CD4-positive, alpha-beta T cell treated with Interleukin-21 for 1 hour (primary cell): ENCODE measurements at regions not wholly inside any gene's neighbourhood (a gene's known extent, or its start where the extent isn't known, plus 50 kb on each side); places are given as distances from the start of the nearest gene placed in this dataset.

Experiments used
- DNase-seq: peaks from one replicate; pipeline ENCODE4 v3.0.0-alpha.2; 2020

DNA sequence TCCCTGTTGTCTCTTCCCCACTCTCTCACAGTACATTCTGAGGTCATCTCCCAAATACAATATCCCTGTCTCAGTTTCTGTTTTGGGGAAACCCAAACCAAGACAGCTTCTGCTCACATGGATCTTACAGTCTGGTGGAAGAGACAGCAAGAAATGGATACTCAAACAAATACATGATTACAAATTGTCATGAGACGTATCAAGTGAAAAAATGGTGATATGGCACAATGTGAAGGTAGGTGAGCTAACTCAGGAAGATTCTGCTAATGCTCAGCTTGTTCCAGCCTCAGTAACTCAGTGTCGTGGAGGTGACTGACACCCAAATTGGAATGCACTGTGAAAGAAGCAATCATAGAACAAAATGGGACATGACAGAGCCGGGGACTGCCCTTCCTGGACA is 68.3 kb downstream of the CHST1 start:
- no peak for DNase-seq

DNA sequence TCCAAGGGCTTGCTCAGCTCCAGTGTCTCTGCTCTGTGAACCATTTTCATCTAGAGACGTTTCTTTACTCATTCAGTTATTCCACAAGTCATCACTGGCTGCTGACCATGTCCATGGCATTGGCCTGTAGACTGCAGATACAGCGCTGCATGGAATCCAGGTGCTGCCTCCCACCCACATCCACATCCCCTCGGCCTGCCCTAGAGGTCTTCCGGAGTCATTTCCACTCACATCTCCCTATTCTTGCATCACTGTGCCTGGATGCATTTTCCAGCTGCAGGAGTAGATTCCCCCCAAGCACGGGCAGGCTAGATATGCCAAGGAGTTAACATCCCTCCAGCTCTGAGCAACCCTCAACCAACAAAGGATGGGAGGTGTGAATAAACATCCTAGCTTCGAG is 68.9 kb downstream of the CHST1 start:
- no peak for DNase-seq

DNA sequence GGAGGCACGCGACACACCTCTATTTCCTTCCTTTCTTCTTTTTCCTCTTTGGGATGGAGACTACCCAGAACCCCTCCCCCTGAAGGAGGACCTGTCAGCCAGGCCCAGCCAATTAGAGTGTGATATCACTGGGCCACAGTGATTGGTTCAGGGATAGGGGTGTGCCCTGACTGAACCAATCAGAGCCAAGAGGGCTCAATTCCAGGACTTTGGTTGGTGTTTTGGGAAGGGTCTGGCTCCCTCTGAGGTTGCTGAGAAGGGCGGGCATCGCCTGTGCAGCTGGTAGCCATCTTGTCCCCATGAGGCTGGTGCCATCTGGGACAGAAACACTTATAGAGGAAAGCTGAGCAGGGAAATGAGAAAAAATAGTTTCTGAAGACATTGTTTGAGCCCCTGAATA is 71.4 kb downstream of the CHST1 start:
- DNase-seq, result no peak

DNA sequence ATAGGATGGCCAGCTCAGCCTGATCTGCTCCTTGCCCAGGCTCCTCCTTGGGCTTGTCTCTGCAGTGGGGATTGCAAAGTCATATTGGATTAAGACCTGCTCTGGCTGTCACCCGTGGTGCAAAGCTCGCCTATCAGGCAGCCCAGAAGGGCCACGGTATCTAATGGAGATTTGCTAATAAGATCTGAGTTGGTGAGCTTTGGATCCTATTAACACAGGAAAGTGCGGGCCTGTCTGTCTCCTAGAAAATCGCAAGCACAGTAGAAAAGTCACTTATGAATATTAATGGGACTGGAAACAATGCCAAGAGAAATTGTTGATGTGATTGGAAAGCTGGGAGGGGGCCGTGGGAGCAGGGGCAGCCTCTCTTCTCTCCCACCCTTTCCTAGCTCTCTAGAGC is 72.8 kb downstream of the CHST1 start:
- no peak for DNase-seq

DNA sequence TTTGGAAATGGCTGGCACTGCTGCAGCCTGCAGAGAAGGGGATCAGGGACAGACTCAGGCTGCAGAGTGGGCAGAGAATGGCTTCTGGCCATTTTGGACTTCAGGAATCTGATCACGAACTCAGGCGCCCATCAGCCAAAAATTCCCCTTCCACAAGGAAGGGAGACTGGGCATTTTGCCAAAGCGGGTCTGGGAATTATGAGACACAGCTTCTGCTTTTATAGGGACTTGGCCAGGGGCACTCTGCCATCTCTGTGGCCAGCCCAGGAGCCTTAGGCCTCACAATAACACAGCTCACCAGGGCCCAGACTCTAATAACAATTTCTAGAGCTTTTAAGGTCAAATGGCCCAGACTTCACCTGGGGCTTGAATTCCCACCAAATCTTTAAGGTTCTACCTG is 74.7 kb downstream of the CHST1 start:
- DNase-seq, result no peak

DNA sequence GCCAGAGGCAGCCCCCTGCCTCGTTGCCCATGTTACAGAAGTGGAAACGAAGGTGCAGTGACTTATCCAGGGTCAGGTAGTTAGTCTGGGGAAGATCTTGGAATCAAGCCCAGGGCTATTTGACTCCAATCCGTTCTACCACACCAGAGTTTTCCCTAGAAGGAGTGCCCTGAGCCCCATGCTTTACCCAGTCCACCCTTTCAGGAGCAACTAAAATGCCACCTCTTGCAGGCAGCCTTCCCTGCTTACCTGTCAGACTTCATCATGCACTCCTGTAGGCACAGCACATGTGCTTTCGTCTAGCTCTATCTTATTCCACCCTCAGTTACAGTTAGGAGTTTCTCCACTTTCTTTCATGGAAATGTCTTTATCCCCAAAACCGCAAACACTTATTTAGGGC is 80.2 kb downstream of the CHST1 start:
- DNase-seq, result no peak

DNA sequence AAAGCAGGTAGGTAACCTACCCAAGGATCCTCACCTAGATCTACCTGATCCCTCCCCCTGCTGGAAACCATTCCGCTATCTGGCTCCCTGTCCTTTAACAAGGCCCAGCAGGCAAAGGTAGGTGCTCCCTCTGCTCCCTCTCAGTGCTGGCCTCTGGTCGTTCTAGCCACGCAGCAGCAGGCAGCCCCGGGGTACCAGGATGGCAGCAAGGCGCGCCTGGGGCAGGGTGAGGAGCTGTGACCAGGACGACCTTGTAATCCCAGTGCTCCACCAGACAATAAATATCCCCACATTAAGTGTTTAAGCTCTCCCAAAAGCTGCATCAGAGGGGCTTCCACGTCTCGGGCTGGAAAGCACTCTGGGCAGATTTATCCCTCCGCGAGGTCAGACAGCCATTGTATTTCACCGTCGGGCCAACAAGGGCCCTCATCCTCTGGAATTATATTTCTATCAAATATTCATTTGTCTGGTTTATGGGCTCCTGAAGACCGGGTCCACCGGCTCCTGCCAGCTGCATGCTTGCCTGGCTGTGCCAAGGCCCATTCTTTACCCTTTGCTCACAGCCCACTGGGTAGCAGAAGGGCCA is 81.3 kb downstream of the CHST1 start:
- DNase-seq, result no peak

DNA sequence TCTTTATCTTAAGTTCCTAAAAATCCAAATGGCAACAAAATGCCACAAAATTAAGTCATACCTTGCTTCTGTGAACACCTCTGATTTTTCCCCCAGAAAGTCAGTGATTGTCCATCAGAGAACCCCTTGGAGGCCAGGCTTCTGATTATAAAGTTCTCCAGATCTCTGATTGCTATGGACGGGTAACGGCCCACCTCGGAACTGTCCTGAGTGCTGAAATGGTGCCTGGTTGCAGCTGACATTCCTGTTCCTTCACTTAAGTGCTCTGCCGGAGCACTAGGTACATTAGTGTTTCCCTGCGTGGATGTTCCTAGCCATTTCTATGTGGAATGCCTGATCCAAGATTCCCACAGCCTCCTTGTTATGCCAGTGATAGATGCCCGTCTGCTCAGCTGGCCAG is 85.0 kb downstream of the CHST1 start:
- no peak for DNase-seq

DNA sequence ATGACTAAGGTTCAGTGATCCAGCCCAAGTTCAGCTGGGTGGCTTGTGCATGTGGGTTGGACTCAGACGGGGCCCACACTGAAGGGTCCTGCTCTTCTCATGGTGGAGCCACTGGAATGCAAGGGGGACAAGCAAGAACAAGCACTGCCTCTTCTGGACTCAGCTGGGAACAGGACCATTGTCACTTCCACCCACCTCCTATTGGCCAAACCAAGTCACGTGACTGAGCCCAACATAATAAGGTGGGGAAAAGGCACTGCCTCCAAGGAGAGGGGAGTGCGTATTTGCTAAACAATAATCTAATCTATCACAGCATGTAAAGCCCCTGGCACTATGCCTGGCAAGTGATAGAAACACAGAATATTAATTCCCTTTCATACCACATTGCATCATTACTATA is 87.1 kb downstream of the CHST1 start:
- no peak for DNase-seq

DNA sequence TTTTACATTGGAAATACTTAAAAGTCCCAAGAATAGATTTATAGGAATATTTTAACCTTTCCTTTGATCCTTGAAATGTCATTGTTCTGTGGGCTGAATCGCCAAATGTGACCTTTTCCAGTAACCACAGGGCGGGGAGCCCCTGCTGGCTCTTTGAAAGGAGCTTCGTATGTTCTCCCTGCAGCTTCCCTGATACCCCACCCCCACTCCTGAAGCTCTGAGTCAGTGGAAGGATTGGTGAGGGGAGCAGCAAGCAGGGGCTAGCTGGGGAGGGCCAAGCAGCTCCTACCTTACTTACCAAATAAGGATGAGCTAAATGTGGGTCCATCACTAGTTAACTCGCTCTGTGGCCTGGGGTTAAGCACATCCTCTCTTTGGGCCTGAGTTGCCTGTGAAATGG is 87.7 kb downstream of the CHST1 start:
- no peak for DNase-seq

DNA sequence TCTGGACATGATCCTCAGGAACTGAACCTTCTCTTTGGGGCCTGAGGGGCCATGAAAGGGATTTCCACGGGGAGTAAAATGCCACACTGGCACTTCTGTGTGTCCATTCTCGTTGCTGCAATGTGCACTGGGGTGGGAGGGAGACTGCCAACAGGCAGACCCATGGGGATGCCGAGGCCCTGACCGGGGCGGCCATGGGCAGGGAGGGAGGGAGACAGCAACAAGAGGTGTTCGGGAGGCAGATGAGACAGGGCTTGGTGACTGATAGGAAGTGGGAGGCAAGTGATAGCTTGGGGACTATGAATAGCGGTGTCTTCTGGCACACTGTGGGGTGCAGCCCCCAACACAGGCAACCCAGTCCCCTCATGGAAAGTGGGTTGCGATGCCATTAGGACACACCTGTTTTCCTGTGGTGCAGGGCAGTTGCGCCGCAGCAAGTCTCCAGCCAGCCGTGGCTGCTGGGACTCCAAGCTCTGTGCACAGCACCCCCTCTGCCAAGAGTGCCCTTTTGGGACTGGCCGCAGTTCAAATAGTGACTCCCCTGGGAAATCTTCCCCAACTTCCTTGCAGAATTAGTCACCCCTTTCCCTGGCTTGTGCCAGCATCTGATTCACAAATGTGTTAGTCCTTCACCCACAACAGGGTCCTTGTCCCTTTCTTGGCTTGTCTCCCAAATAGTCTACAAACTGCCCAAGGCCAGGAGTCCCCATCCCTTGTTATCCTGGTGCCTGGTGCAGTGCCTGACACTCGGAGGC is 88.8 kb downstream of the CHST1 start:
- no peak for DNase-seq

DNA sequence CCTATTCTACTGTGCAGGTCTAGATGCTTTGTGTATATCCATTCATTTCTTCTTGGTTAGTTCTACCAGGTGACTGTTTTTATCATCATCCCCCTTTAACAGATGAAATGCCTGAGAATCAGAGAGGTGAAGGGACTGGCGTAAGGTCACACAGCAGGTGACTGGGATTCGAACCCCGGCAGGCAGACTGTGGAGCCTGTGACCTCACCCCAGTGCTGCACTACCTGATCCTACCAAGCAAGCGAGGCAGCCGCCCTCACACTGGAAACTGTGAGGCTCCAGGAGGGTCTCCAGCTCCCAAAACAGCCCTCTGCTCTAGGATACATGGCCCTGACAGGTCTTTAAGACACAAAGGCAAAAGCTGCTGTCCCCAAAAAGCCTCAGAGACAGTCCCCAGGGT is 91.7 kb downstream of the CHST1 start:
- no peak for DNase-seq

DNA sequence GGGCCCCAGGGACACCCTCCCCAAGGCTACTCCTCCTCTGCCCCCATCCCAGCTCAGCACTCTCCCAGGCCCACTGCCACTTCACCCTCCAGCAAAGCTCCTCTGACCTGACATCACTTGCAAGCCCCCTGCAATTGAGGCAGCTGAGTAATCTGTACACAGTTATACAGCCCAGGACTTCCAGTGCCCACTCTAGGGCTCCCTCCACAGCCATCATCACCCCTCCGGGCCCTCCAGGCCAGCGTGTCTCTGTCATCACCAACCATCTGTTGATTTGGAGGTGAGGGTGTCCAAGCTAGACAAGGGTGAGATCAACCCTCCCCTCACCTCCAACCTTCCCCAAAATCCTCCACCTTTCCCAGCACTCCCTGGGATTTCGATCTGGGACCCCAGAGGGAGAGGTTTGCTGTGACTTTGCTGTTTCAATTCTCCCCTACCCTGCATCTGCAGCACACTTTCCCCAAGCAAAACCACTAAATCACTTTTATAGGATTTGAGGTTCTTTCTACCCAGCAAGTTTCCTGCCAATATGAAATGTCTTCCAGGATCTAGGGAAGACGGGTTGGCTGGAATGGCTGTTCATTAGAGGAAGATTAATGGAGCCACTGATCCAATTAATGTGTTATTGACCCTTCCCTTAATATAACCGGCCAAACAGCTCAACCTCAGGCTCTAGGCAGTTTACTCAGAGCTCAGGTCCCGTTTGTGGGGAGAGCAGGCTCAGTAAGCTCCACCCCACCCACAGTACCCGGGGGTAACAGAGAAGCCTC is 92.9 kb downstream of the CHST1 start:
- no peak for DNase-seq

DNA sequence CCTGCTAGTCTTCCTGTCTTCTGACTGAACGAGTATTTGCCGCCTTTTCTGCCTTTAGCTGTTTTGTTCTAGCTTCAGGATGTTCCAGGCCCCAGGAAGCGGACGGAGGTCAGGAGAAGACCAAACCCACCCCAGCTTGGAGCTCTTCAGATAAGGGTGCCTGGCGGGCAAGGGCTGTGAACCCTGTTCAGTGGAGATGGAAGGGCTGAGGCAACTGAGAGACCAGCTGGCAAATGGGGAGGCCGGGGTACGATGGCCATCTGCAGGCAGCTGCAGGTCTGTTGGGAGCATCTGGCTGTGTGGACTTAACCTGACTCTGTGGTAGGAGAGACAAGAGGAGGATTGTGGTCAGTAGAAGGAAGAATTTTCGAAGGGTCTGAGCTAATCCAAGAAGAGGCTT is 95.6 kb downstream of the CHST1 start:
- DNase-seq, result no peak

DNA sequence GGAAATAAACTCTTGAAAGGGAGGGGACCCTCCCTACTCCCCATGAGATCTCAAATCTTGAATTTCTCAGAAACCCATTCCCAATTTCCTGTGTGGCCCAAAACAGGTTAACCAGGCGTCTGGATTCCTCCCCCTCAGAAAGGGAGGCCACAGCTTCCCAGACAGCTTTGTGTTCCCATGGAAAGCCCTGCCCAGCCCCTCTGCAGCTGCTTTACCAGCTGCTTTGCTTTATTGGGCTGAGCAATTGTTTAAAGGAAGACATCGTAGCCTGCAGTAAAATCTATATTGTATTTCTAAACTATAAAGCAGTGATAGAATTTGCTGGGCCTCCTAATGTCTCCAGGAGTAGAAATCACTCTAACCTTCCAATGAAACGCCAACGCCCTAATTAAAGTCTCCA is 97.4 kb downstream of the CHST1 start:
- DNase-seq, result no peak

DNA sequence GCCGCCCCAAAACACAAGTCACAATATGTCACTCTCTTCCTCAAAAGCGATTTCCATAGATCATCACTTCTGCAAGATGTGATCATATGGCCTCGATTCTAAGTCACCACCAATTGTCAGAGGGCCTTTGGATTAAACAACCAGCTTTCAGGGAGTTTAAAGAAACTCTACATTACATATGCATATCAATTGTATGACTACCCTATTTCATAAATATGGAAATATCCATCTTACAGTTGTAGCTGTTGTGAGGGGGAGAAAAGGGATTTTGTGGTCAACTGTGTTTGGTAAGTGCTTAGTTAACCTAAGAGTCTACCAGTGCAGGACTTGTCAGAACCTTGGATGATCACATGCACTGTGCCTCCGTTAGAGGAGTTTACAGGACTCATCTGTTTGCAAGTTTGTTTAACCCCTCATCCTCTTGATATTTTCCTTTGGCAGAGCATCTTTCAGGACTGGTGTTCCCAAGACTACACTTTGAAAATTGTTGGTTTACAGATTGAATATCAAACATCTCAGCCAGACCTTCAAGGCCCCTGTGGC is 99.9 kb downstream of the CHST1 start:
- DNase-seq, result no peak

DNA sequence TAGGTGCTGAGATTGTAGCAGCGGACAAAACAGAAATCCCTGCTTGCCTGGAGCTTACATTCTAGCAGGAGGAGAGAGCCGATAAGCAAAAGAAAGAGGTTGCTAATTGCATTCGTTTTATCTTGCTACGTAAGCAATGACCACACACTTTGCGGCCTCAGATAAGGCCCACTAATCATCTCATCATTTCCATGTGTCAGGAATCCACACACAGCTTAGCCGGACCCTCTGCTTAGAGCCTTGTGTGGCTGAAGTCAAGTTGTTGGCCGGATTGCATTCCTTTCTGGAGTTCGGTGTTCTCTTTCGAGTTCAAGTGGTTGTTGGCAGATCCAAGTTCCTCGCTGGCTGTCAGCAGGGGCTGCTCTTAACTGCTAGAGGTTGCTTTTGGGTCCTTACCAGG is 101.6 kb downstream of the CHST1 start:
- no peak for DNase-seq

DNA sequence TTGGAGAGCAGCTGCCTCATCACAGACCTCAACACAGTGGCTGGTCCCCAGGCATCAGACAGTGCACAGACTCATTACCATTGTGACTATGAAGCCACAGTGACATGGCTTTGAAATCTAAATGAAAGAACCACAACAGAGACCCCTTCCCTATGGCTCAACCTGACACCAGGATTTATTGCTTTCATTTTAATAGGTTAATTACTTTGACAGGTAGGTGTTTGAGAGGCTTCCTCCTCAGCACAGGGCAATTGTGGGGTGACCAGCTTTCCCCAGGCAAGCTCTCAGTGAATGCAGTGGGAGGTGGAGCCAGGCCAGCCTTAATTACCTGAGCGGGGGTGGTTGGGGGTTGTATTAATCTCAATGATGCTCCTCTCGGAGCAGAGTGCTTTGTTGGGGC is 102.3 kb downstream of the CHST1 start:
- no peak for DNase-seq

DNA sequence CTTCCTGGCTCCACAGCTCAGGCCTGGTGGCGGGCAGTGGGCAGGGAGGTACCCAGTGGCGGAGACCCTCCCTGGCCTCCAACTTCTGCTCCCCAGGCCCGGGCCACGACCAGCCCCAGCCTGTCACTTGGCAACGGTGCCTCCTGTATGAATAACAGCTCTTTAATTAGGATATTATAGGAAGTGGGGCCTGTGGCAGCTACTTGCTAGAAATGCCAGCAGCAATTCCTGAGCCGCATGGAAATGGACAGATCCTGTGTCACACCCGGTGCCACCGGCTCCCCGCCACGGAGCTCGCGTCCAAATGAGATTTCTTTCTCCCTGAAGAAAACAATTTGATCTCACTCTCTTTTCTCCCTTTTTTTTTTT is 104.5 kb downstream of the CHST1 start:
- DNase-seq, result no peak

DNA sequence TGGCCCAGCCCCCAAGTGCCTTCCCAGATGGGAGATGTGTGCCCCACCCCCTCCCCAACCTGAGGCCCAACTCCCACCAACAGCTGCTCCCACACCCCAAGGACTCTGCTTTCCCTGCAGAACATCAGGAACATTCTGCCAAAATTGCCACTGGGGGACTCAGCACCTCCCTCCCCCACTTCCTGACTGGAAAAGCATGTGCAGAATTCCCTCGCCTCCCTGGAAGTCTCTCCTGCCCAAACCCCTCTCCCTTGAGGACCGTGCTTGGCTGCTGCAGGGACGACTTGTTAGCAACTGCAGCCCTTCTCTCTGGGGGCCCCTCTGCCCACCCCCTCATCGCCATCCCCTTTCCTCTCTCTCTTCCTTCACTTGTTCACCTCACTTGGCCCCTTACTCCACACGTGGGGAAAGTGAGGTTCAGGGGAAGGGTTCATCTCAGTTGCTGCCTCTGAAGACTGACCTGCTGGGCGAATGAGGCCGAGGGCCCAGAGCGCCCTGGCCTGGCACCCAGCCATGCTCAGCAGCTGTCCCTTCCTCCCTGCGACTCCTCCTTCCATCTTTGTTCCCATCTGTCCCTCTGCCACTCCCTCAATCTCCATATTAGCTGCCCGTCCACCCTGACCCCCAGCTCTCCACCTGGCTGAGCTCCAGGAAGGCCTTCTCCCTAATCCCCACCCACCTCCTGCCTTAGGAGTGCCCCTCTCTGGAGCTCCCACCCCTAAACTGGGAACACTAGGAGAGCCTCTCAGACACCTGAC is 105.1 kb downstream of the CHST1 start:
- no peak for DNase-seq

DNA sequence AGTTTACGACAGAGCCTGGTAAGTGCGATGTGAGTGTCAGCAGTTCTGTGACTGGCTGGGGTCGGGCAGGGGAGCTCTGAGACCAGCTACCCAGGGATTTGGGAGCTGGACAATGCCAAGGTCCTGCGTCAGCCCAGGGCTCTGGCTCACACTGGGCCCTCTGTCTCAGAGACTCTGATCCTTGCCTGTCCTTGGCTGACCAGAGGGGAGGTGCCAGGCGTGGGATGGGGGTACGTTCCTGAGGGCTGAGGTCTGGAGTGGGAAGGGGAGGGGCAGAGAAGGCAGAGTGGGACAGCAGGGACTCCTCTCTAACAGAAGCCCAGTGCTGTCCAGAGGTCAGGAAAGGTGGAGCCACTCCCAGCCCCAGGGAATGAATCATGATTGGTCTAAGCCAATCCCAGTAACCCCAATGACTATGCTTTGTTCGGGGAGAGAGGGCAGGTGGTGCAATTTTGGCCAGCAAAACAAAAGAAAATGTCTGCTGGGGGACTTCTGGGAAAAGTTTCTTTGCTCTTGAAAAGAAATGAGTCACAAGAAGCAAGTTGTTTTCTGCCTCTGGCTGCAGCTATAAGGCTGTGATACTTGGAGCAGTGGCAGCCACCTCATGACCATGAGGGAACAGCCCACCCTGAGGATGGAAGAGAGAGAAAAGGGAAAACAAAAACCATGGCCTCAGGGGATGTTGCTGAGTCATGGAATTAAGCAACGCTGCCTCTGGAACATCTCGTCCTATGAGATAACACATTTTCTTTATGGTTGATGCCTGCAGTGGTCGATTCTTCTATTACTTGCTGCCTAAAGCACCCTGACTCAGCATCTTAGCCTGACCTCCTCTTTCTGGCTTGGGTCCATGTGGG is 108.3 kb downstream of the CHST1 start:
- no peak for DNase-seq

DNA sequence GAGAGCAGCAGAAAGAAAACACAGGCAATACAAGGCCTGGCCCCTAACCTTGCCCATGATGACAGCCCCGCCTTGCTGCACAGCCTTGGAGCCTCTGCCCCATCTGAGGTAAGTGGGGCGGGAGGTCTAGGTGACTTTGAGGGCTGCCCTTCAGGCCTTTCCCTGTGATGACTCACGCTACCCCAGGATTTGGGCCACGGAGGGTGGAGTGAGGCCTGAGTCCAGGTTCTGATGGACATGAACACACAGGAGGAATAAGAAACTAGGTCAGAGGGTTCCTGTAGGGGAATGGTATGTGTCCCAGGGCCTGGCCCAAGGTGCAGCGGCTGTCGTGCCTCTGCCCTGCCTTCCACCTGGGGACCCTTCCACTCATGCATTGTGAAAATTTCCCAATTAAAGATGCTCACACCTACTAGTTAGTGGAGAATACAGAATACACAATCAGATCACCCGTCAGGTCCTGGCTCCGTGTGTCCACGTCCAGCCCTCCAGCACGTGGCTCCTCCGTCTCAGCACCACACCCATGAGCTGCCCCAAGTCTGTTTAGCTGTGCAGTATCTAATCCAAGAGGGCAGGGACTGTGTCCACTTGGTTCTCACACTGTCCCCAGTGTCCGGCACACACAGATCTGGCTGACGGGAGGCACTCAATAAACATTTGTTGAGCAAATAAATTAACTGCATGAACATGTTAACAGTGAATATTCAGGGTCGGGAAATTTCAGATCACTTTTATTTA is 111.0 kb downstream of the CHST1 start:
- no peak for DNase-seq
